ENCODE measurements at regions not wholly inside any gene's neighbourhood (a gene's known extent, or its start where the extent isn't known, plus 50 kb on each side); places are given as distances from the start of the nearest gene placed in this dataset.

DNA sequence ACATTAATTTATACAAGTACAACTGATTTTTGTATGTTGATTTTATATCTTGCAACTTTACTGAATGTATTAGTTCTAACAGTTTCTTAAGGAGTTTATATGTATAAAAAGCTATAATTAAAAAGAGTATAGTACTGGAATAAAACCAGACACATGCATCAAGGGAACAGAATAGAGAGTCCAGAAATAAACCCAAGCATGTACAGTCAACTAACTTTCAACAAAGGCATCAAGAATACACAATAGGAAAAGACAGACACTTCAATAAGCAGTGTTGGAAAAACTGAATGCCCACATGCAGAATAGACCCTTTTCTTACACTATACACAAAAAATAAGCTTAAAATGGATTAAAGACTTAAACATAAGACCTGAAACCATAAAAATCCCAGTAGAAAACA, 170.9 kb downstream of the ICE1 start:
- no peak for DNase-seq (ENCODE audit: low spot score)
- Histone ChIP-seq H3K27ac (ENCODE audit: low read depth, low read length, poor library complexity, severe bottlenecking) (no peak overlapping the region), H3K4me3 (ENCODE audit: low read depth, low read length, poor library complexity, severe bottlenecking) (no peak overlapping the region), H3K36me3 (ENCODE audit: insufficient read depth, low read length, poor library complexity, severe bottlenecking) (no peaks in the 10 kb centered on the region), H3K4me1 (ENCODE audit: insufficient read depth, low read length, poor library complexity, severe bottlenecking) (no peaks in the 10 kb centered on the region), H3K27me3 (replicated peaks; ENCODE audit: insufficient read depth, low read depth, low read length, poor library complexity) (peaks cover 27% of the 10 kb centered on the region), H3K9me3 (ENCODE audit: low read depth, low read length, poor library complexity, severe bottlenecking) (no peaks in the 10 kb centered on the region)
- TF ChIP-seq EZH2 (IDR thresholded peaks at IDR 0.05; ENCODE audit: borderline replicate concordance, low read depth, low read length, poor library complexity, severe bottlenecking), result no peak
- TF ChIP-seq, protein P1, sequence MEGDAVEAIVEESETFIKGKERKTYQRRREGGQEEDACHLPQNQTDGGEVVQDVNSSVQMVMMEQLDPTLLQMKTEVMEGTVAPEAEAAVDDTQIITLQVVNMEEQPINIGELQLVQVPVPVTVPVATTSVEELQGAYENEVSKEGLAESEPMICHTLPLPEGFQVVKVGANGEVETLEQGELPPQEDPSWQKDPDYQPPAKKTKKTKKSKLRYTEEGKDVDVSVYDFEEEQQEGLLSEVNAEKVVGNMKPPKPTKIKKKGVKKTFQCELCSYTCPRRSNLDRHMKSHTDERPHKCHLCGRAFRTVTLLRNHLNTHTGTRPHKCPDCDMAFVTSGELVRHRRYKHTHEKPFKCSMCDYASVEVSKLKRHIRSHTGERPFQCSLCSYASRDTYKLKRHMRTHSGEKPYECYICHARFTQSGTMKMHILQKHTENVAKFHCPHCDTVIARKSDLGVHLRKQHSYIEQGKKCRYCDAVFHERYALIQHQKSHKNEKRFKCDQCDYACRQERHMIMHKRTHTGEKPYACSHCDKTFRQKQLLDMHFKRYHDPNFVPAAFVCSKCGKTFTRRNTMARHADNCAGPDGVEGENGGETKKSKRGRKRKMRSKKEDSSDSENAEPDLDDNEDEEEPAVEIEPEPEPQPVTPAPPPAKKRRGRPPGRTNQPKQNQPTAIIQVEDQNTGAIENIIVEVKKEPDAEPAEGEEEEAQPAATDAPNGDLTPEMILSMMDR (conservative IDR thresholded peaks at IDR 0.05; ENCODE audit: low read depth, low read length), result no peak
- POLR2A ChIA-PET (ENCODE audit: low non-redundant PET), result no interaction called here
- CTCF ChIA-PET, result no interaction called here
- BruUV-seq (replicated peaks), result no TSS peak
- intact Hi-C loops (cut with micrococcal nuclease; ENCODE audit: unreplicated experiment), result no loop called here

DNA sequence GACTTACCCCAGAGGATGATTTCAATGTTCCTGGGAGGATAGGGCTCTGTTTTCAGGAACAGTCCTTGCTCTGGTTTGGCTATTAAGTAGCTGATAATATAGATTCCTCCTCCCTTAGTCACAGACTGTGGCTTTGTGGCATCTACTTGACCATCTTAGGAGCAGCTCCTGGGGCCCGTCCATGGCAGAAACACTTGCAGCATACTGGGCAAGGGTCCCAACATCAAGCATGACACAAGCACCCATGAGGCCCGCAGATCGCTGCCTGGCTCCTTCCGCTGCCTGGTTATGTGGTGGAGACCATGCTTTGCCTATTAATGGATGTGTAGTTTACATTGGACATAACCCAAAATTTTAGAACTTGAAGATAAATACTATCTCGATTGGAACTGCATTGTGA, 170.1 kb downstream of the ICE1 start:
- DNase-seq (ENCODE audit: low spot score), result no peak
- POLR2A ChIA-PET (ENCODE audit: low non-redundant PET), result no interaction called here
- Histone ChIP-seq H3K9me3 (ENCODE audit: low read depth, low read length, poor library complexity, severe bottlenecking) (no peaks in the 10 kb centered on the region), H3K27ac (ENCODE audit: low read depth, low read length, poor library complexity, severe bottlenecking) (no peak overlapping the region), H3K4me3 (ENCODE audit: low read depth, low read length, poor library complexity, severe bottlenecking) (no peak overlapping the region), H3K27me3 (replicated peaks; ENCODE audit: insufficient read depth, low read depth, low read length, poor library complexity) (peaks cover 35% of the 10 kb centered on the region), H3K36me3 (ENCODE audit: insufficient read depth, low read length, poor library complexity, severe bottlenecking) (no peaks in the 10 kb centered on the region), H3K4me1 (ENCODE audit: insufficient read depth, low read length, poor library complexity, severe bottlenecking) (no peaks in the 10 kb centered on the region)
- TF ChIP-seq, protein P1 (conservative IDR thresholded peaks at IDR 0.05; ENCODE audit: low read depth, low read length), result no peak
- TF ChIP-seq EZH2 (IDR thresholded peaks at IDR 0.05; ENCODE audit: borderline replicate concordance, low read depth, low read length, poor library complexity, severe bottlenecking), result no peak
- intact Hi-C loops (cut with micrococcal nuclease; ENCODE audit: unreplicated experiment), result no loop called here
- no TSS peak for BruUV-seq (replicated peaks)
- CTCF ChIA-PET, result no interaction called here

DNA sequence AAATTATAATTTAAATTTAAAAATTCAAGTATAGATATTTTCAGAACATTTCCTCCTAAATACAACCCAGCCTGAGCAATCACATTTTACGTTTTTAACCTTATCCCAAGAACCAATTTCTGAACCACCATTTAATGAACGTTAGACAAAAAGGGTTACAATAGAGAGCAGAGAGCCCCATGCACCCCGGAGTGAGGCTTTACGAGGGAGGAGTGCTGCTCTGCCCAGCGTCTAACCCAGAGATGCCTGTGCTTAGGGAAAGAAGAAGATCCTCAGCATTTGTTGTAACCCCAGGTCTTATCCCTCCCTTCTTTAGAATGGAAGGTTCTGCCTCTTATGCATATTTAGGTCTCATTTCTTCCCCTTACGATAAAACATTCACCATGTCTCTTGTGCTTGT, 169.1 kb downstream of the ICE1 start:
- BruUV-seq (replicated peaks), result no TSS peak
- H3K36me3 ChIP-seq (ENCODE audit: insufficient read depth, low read length, poor library complexity, severe bottlenecking), result no peaks in the 10 kb centered on the region
- POLR2A ChIA-PET (ENCODE audit: low non-redundant PET), result no interaction called here

More for the DNA sequence above, 169.1 kb downstream of the ICE1 start:
- TF ChIP-seq EZH2 (IDR thresholded peaks at IDR 0.05; ENCODE audit: borderline replicate concordance, low read depth, low read length, poor library complexity, severe bottlenecking), result no peak
- TF ChIP-seq, protein P1 (conservative IDR thresholded peaks at IDR 0.05; ENCODE audit: low read depth, low read length), result no peak
- Histone ChIP-seq H3K9me3 (ENCODE audit: low read depth, low read length, poor library complexity, severe bottlenecking) (no peaks in the 10 kb centered on the region), H3K27me3 (replicated peaks; ENCODE audit: insufficient read depth, low read depth, low read length, poor library complexity) (peaks cover 39% of the 10 kb centered on the region), H3K4me3 (ENCODE audit: low read depth, low read length, poor library complexity, severe bottlenecking) (no peak overlapping the region), H3K4me1 (ENCODE audit: insufficient read depth, low read length, poor library complexity, severe bottlenecking) (no peaks in the 10 kb centered on the region), H3K27ac (ENCODE audit: low read depth, low read length, poor library complexity, severe bottlenecking) (no peak overlapping the region)
- CTCF ChIA-PET, result no interaction called here
- DNase-seq (ENCODE audit: low spot score), result no peak
- intact Hi-C loops (cut with micrococcal nuclease; ENCODE audit: unreplicated experiment), result no loop called here
